Aorta (tissue), 5 donors: ENCODE measurements at regions not wholly inside any gene's neighbourhood (a gene's known extent, or its start where the extent isn't known, plus 50 kb on each side); places are given as distances from the start of the nearest gene placed in this dataset.
A peak's percentile ranks its signal among the peaks of the same experiment; 100 is the strongest.
"Not testable (repeated sequence)": the region's sequence is repeated elsewhere in the genome, so short reads cannot be mapped to it uniquely, and the experiment has no call there.

Source experiments
- ATAC-seq: fragments of 200-7000 bp; cut with Tn5 transposase; one replicate; pipeline ENCODE4 v1.9.1; 2022; ENCODE audit warnings: moderate library complexity; ENCODE audit not compliant: low FRiP score
- DNase-seq, 2 donors: peaks; one replicate each; pipeline ENCODE4 v3.0.0-alpha.2; 2020
- H3K27ac ChIP-seq, 2 donors: one replicate each; pipeline ENCODE4 v1.5.1; 2013; ENCODE audit warnings: low read length in 2 of 2, mild to moderate bottlenecking in 2 of 2, moderate library complexity in 2 of 2, control low read depth in 1 of 2, inconsistent platforms in 1 of 2, low read depth in 1 of 2
- H3K27me3 ChIP-seq, 2 donors: one replicate each; pipeline ENCODE4 v1.6.1; 2013; ENCODE audit warnings: control low read depth in 1 of 2, low read length in 1 of 2, mild to moderate bottlenecking in 1 of 2, moderate library complexity in 1 of 2; ENCODE audit not compliant: insufficient read depth in 2 of 2, control insufficient read depth in 1 of 2
- H3K36me3 ChIP-seq, 2 donors: one replicate each; pipeline ENCODE4 v1.6.1; 2013; ENCODE audit warnings: control low read depth in 1 of 2, low read length in 1 of 2, mild to moderate bottlenecking in 1 of 2; ENCODE audit not compliant: insufficient read depth in 2 of 2, control insufficient read depth in 1 of 2
- H3K4me1 ChIP-seq, 2 donors: one replicate each; pipeline ENCODE4 v1.6.1; 2013; ENCODE audit warnings: low read length in 2 of 2, control low read depth in 1 of 2, mild to moderate bottlenecking in 1 of 2, moderate library complexity in 1 of 2; ENCODE audit not compliant: insufficient read depth in 2 of 2, control insufficient read depth in 1 of 2
- H3K4me3 ChIP-seq, 2 donors: one replicate each; pipeline ENCODE4 v1.5.1; 2013; ENCODE audit warnings: low read length in 2 of 2, control low read depth in 1 of 2, mild to moderate bottlenecking in 1 of 2
- H3K9me3 ChIP-seq: one replicate; pipeline ENCODE4 v1.6.1; 2013; ENCODE audit warnings: mild to moderate bottlenecking, low read length; ENCODE audit not compliant: control insufficient read depth
- WGBS, 2 donors: extraction: QIAGEN DNeasy Blood & Tissue Kit; methylation state at CpG; one replicate each; pipeline ENCODE4 v1.1.7; 2013; 5-methylcytosine and 5-hydroxymethylcytosine counted together
- intact Hi-C, 2 donors: fragments of 100-400 bp; cut with DNase I; formaldehyde crosslinking; loops; one replicate each; pipeline versions ENCODE4 v1.14.2 to v1.15.0; 2022
- donor health status: healthy with polysubstance abuse.
- donor health status: Bipolar disorder and iron deficiency.
- donor health status: DM: no; HTN: no; CAD: no.
- donor health status: DM: no; HTN: no; CAD: no.
- donor health status: DM: yes; HTN: yes; CAD: no.

DNA sequence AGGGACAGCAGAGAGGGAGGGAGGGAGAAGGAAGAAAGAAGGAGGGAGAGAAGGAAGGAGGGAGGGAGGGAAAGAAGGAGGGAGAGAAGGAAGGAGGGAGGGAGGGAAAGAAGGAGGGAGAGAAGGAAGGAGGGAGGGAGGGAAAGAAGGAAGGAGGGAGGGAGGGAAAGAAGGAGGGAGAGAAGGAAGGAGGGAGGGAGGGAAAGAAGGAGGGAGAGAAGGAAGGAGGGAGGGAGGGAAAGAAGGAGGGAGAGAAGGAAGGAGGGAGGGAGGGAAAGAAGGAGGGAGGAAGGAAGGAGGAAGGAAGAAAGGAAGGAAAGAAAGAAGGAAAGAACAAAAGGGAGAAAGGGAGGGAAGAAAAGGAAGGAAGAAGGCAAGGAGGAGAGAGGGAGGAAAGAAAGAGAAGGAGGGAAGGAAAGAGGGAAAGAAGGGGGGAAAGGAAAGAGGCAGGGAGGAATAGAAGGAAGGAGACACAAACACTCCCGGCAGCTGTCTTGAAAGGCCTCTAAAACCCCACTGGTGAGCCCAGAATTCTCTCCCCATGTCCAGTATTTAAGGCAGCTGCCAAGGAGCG, 153.0 kb downstream of the TFAP2C start:
- H3K4me1 ChIP-seq, H3K27ac ChIP-seq, H3K27me3 ChIP-seq, H3K9me3 ChIP-seq, H3K36me3 ChIP-seq, DNase-seq, H3K4me3 ChIP-seq, ATAC-seq, intact Hi-C loops: not testable (repeated sequence)
- 61 to 73% methylated on average over 2 of the region's 2 CpGs for WGBS, 2 donors

DNA sequence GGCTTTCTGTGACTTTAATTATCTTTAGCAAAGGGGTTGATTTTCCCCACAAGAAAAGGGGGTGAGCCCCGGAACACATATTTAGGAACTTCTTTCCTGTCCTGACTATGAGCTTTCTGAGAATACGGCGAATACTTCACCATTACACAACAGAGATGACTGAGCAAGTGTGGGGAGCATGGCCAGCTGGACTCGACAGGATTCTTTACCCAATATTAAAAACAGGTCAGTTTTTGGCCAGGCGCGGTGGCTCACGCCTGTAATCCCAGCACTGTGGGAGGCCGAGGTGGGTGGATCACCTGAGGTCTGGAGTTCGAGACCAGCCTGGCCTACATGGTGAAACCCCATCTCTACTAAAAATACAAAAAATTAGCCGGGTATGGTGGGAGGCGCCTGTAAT, 153.7 kb downstream of the TFAP2C start:
- H3K27me3 ChIP-seq, H3K4me1 ChIP-seq, intact Hi-C loops, H3K9me3 ChIP-seq, H3K36me3 ChIP-seq, DNase-seq, ATAC-seq, H3K4me3 ChIP-seq, H3K27ac ChIP-seq: not testable (repeated sequence)
- WGBS, 2 donors, result 90% methylated on average over 11 of the region's 11 CpGs

DNA sequence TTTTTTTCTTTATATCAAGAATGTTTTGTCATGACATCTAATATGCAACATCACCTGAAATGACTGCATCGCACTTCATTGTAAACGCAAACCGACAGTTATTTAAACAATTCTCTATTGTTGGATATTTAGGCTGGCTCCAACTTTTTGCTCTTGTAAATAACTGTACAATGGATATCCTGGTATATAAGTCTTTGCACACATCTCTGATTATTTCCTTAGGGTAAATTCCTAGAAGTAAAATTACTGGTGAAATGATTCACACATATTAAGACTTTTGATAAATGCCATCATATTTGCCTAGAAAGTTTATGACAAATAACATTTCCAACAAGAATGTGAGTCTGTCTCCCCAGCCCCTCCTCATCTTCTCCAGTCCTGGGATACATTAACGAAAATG, 154.7 kb downstream of the TFAP2C start:
- Histone ChIP-seq H3K4me3 (no peak overlapping the region), H3K27ac (no peak overlapping the region), H3K36me3 (no peaks in the 10 kb centered on the region), H3K27me3 (no peaks in the 10 kb centered on the region), H3K9me3 (no peaks in the 10 kb centered on the region), H3K4me1 (no peaks in the 10 kb centered on the region)
- WGBS, 2 donors, result 76 to 78% methylated on average over 4 of the region's 4 CpGs
- DNase-seq (no peak), ATAC-seq (no peak)
- intact Hi-C loops, result no loop called here

DNA sequence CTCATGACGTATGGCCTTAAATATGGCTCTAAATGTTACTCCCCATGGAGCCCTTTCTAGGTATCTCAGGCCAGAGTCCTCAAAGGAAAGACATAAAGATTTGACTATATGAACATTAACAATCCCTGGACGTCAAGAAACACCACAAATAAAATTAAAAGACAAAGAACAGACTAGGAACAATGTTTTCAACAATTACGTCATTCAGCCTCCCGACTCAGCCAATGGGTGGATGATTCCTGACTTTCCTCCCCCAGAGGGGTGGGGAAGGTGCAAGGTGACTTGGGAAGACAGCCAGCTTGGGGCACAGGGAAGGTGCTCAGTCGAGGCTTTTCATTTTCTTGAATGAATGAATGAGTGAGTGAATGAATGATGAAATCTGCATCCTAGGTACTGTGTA, 157.4 kb downstream of the TFAP2C start:
- ATAC-seq (no peak), DNase-seq (no peak)
- intact Hi-C loops, result no loop called here
- H3K27ac ChIP-seq, result no peak overlapping the region
- 47 to 59% methylated on average over 5 of the region's 5 CpGs for WGBS, 2 donors
- H3K4me3 ChIP-seq, result no peak overlapping the region
- no peaks in the 10 kb centered on the region for H3K9me3 ChIP-seq
- no peaks in the 10 kb centered on the region for H3K36me3 ChIP-seq
- no peaks in the 10 kb centered on the region for H3K27me3 ChIP-seq
- H3K4me1 ChIP-seq, result no peaks in the 10 kb centered on the region

DNA sequence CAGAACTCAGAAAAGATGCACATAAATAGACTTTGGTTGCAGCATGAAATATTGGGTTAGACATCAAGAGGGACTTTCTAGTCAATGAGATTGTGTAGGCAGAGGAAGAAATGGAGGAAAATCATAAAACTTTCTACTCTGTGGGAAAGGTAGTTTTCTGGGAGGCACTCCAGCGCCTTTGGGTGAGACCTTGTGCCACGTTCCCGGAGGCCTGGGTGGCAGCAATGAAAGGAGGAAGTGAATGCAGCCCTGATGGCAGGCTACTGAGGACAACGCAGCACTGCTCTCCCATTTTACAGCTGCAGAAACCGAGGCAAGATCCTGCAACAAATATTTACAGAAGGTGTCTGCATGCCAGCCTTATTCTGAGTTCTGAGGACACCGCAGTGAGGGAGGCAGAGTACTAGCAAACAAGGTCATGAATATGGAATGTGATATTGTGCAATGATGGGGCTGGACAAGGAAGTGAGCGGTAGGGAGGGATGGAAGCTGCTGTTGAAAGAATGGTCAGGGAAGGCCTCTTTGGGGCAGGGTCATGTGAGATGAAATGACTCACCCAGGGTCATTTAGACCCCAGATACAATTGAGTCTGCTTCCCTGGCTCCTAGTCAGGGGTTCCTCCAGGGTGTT, 159.1 kb downstream of the TFAP2C start:
- intact Hi-C loops, result no loop called here
- 85% methylated on average over 7 of the region's 7 CpGs for WGBS, 2 donors
- H3K9me3 ChIP-seq, result peaks cover 2% of the 10 kb centered on the region
- no peak overlapping the region for H3K4me3 ChIP-seq
- H3K4me1 ChIP-seq, result no peaks in the 10 kb centered on the region
- ATAC-seq (peak; percentile 29), DNase-seq (no peak)
- no peak overlapping the region for H3K27ac ChIP-seq
- no peaks in the 10 kb centered on the region for H3K27me3 ChIP-seq
- H3K36me3 ChIP-seq, result no peaks in the 10 kb centered on the region

DNA sequence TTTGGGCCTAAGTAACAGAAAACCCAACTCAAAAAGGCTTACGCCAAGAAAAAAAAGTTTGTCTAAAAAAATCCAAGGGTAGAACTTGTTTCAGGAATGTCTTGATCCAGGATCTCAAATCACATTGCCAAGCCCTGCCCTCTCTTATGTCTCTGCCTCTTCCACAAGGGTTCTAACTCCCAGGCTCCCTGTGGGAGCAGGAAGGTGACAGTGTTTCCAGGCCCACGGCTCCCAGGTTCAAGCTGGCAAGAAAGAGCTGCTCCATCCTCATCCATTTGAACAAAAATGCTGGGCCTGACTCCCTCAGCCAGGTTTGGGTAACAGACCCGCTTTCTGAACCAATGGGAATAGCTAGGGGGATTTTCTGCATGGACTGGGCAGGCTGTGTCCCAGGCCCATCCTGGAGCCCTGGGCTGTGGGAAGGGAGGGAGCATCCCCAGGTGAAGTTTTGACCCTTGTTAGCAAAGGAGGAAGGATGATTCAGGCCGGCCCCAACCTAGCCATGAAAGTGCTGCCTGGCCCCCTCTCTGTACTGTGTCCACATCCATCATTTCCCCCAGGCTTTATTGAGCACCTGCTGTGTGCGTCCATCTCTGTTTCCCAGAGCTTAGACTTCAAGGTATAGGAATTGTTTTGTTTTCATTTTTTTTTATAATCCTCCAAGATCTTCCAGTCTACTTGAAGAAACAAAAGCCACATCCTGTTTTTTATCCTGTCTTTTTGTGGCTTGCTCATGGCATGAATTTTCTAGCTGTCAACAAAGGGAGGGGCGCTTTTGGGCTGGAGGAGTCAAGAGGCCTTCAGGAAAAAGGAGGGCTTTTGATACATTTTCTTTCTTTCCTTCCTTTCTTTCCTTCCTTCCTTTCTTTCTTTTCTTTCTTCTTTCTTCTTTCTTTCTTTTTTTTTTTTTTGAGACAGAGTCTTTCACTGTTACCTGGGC, 159.8 kb downstream of the TFAP2C start:
- intact Hi-C loops, result no loop called here
- ATAC-seq, result no peak
- Histone ChIP-seq H3K27ac (no peak overlapping the region), H3K4me1 (no peaks in the 10 kb centered on the region), H3K4me3 (no peak overlapping the region), H3K9me3 (peaks cover 2% of the 10 kb centered on the region), H3K27me3 (no peaks in the 10 kb centered on the region), H3K36me3 (no peaks in the 10 kb centered on the region)
- no peak for DNase-seq
- 73 to 75% methylated on average over 6 of the region's 6 CpGs for WGBS, 2 donors

DNA sequence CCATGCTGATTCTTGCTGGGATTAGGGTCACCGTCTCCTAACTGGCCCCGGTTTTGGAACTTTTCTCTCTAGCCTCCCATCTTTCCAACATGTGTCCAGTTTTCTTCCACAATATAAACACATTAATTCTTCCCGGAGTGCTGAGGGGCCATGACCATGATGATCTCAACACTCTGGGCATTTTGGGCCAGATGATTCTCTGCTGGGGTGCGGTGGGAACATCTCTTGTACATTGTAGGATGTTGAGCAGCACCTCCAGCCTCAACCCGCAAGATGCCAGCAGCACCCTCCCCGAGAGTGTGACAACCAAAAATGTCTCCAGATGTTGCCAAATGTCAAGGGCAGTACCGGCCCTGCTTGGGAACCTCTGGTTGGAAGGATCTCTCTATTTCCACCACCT, 164.8 kb downstream of the TFAP2C start:
- 74 to 75% methylated on average over 7 of the region's 7 CpGs for WGBS, 2 donors
- DNase-seq (no peak), ATAC-seq (no peak)
- H3K36me3 ChIP-seq, result no peaks in the 10 kb centered on the region
- no peak overlapping the region for H3K27ac ChIP-seq
- intact Hi-C loops, result no loop called here
- H3K27me3 ChIP-seq, result no peaks in the 10 kb centered on the region
- peaks cover 3% of the 10 kb centered on the region for H3K9me3 ChIP-seq
- no peaks in the 10 kb centered on the region for H3K4me1 ChIP-seq
- H3K4me3 ChIP-seq, result no peak overlapping the region

DNA sequence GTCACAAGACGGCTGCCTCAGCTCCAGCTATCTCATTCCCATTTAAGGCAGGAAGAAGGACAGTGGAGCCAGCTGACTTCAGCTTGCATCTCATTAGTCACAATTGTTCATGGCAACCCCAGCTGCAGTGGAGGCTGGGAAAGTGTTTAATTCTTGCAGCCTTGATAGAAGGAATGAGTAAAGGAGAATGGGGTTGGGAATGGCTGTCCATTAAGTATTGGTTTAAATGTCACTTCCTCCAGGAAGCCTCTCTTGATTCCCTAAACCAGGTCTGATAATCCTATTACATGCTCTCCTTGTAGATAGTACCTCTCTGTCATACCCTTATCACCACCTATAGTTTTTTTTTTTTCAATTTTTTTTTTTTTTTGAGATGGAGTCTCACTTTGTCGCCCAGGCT, 166.4 kb downstream of the TFAP2C start:
- no peak overlapping the region for H3K4me3 ChIP-seq

More for the DNA sequence above, 166.4 kb downstream of the TFAP2C start:
- 78 to 81% methylated on average over 2 of the region's 2 CpGs for WGBS, 2 donors
- Histone ChIP-seq H3K4me1 (no peaks in the 10 kb centered on the region), H3K27me3 (no peaks in the 10 kb centered on the region), H3K9me3 (peaks cover 5% of the 10 kb centered on the region), H3K36me3 (no peaks in the 10 kb centered on the region), H3K27ac (no peak overlapping the region)
- intact Hi-C loops, result no loop called here
- no peak for DNase-seq
- no peak for ATAC-seq
